HepG2 (cell line): ENCODE measurements at regions not wholly inside any gene's neighbourhood (a gene's known extent, or its start where the extent isn't known, plus 50 kb on each side); places are given as distances from the start of the nearest gene placed in this dataset.

Experiments used
- ADNP ChIP-seq: sonication (generic); formaldehyde crosslinking; IDR thresholded peaks from 2 replicates; pipeline ENCODE4 v1.4.0; 2020; ENCODE audit warnings: missing genetic modification reagents
- BCL6 ChIP-seq: IDR thresholded peaks from 2 replicates; pipeline ENCODE4 v1.6.1; 2016; ENCODE audit warnings: missing genetic modification reagents, missing compliant biosample characterization
- HHEX ChIP-seq: IDR thresholded peaks from 2 replicates; pipeline ENCODE4 v1.6.1; 2016; ENCODE audit warnings: control low read depth
- JARID2 ChIP-seq: sonication (generic); formaldehyde crosslinking; IDR thresholded peaks from 2 replicates; pipeline ENCODE4 v1.8.1; 2023; ENCODE audit warnings: missing genetic modification reagents, inconsistent platforms; ENCODE audit not compliant: insufficient replicate concordance
- KAT8 ChIP-seq: IDR thresholded peaks from 2 replicates; pipeline ENCODE4 v1.6.1; 2016; ENCODE audit warnings: missing genetic modification reagents, missing compliant biosample characterization
- MIER3 ChIP-seq: IDR thresholded peaks from 2 replicates; pipeline ENCODE4 v1.6.1; 2016; ENCODE audit warnings: missing compliant biosample characterization, borderline replicate concordance
- NONO ChIP-seq, 2 experiments: fragments of 450-650 bp in 1 of 2; sonication (generic) in 1 of 2; formaldehyde crosslinking in 1 of 2; IDR thresholded peaks in 1 of 2; conservative IDR thresholded peaks in 1 of 2; 2 replicates each; pipeline versions ENCODE4 v1.6.1 to v1.8.0; 2017 to 2022; ENCODE audit warnings: mild to moderate bottlenecking in 1 of 2, missing genetic modification reagents in 1 of 2, moderate library complexity in 1 of 2
- RARG ChIP-seq: sonication (generic); formaldehyde crosslinking; IDR thresholded peaks from 2 replicates; pipeline ENCODE4 v1.4.0; 2020; ENCODE audit warnings: low read depth, mild to moderate bottlenecking, missing genetic modification reagents
- REL ChIP-seq: sonication (generic); formaldehyde crosslinking; conservative IDR thresholded peaks from 2 replicates; pipeline ENCODE4 v1.8.0; 2022; ENCODE audit warnings: mild to moderate bottlenecking, missing genetic modification reagents, moderate library complexity
- RFXANK ChIP-seq: IDR thresholded peaks from 2 replicates; pipeline ENCODE4 v1.6.1; 2016
- SMAD3 ChIP-seq: sonication (generic); formaldehyde crosslinking; IDR thresholded peaks from 2 replicates; pipeline ENCODE4 v1.4.0; 2020; ENCODE audit warnings: missing genetic modification reagents
- SYNCRIP ChIP-seq: fragments of 200-400 bp; formaldehyde crosslinking; IDR thresholded peaks from 2 replicates; pipeline ENCODE4 v1.6.1; 2018; ENCODE audit warnings: mild to moderate bottlenecking, low read depth, low read length; ENCODE audit not compliant: insufficient read depth
- ZBTB21 ChIP-seq: sonication (generic); formaldehyde crosslinking; IDR thresholded peaks from 2 replicates; pipeline ENCODE4 v1.4.0; 2020; ENCODE audit warnings: missing genetic modification reagents
- ZBTB3 ChIP-seq: sonication (generic); formaldehyde crosslinking; IDR thresholded peaks from 2 replicates; pipeline ENCODE4 v1.4.0; 2020; ENCODE audit warnings: low read depth, mild to moderate bottlenecking, moderate library complexity, missing genetic modification reagents, borderline replicate concordance
- ZFX ChIP-seq: sonication (generic); formaldehyde crosslinking; IDR thresholded peaks from 2 replicates; pipeline ENCODE4 v1.4.0; 2020; ENCODE audit warnings: mild to moderate bottlenecking, low read depth, missing genetic modification reagents, moderate library complexity
- ZNF350 ChIP-seq: sonication (generic); formaldehyde crosslinking; IDR thresholded peaks from 2 replicates; pipeline ENCODE4 v1.4.0; 2020; ENCODE audit warnings: mild to moderate bottlenecking, low read depth, missing genetic modification reagents, borderline replicate concordance
- ZNF546 ChIP-seq: sonication (generic); formaldehyde crosslinking; conservative IDR thresholded peaks from 2 replicates; pipeline ENCODE4 v1.8.1; 2023; ENCODE audit warnings: mild to moderate bottlenecking, missing genetic modification reagents
- ZNF607 ChIP-seq: sonication (generic); formaldehyde crosslinking; IDR thresholded peaks from 2 replicates; pipeline ENCODE4 v1.5.1; 2020; ENCODE audit warnings: missing genetic modification reagents, mild to moderate bottlenecking, borderline replicate concordance
- TF ChIP-seq, protein P1 (sequence below): sonication (generic); formaldehyde crosslinking; IDR thresholded peaks from 2 replicates; pipeline ENCODE4 v1.4.0; 2020; ENCODE audit warnings: mild to moderate bottlenecking, missing genetic modification reagents
- TF ChIP-seq, protein P2 (sequence below): sonication (generic); formaldehyde crosslinking; IDR thresholded peaks from 2 replicates; pipeline ENCODE4 v1.8.1; 2023; ENCODE audit warnings: missing genetic modification reagents, mild to moderate bottlenecking, borderline replicate concordance
- TF ChIP-seq, protein P3 (sequence below): IDR thresholded peaks from 2 replicates; pipeline ENCODE4 v1.6.1; 2016; ENCODE audit warnings: control low read depth
- TF ChIP-seq, protein P4 (sequence below): sonication (generic); formaldehyde crosslinking; IDR thresholded peaks from 2 replicates; pipeline ENCODE4 v1.5.0; 2020; ENCODE audit warnings: missing genetic modification reagents
- TF ChIP-seq, protein P5 (sequence below): sonication (generic); formaldehyde crosslinking; conservative IDR thresholded peaks from 2 replicates; pipeline ENCODE4 v1.4.0; 2020; ENCODE audit warnings: missing genetic modification reagents
- TF ChIP-seq, protein P6 (sequence below): sonication (generic); formaldehyde crosslinking; IDR thresholded peaks from 2 replicates; pipeline ENCODE4 v1.8.0; 2022; ENCODE audit warnings: mild to moderate bottlenecking, missing genetic modification reagents

DNA sequence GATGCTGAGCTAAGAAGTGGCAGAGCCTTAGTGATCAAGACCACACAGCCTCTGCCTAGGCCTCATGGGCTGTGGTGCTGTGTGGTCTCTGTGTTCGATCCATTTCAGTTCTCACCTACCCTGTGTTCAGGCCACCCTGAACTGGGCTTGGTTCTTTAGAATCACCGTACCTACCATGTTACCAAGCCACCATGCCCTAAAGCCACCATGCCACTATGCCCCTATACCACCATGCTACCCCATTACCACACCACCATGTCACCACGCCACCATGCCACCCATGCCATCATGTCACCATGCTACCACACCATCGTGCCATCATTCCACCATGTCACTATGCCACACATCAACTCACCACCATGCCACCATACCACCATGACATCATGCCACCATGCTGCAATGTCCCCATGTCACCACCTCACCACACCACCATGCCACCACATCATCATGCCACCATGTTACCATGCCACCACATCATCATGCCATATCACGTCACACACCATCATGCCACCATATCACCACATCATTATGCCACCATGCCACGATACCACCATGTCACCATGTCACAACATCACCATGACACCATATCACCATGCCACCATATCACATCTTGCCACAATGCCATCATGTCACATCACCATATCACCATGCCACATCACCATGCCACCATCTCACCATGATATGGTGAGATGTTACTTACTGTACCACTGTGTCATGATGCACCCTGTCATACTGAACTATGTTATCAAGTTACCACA, 191.0 kb upstream of the ARL4C start (continued):
- TF ChIP-seq, protein P1, sequence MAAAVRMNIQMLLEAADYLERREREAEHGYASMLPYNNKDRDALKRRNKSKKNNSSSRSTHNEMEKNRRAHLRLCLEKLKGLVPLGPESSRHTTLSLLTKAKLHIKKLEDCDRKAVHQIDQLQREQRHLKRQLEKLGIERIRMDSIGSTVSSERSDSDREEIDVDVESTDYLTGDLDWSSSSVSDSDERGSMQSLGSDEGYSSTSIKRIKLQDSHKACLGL = no peak
- TF ChIP-seq ZNF546 (CRISPR knock-in tag) (no peak), REL (CRISPR knock-in tag) (peak; percentile 73; the same call in 1 of the 2 replicates), MIER3 (CRISPR knock-in tag) (no peak), ZNF350 (CRISPR knock-in tag) (peak; percentile 44; the same call in 1 of the 2 replicates), RFXANK (CRISPR knock-in tag) (no peak), JARID2 (CRISPR knock-in tag) (no peak), ZFX (peak; percentile 38; the same call in 1 of the 2 replicates), NONO (IDR thresholded peaks at IDR 0.05) (no peak), NONO (CRISPR knock-in tag; conservative IDR thresholded peaks at IDR 0.05) (peak; percentile 70), ADNP (no peak), SYNCRIP (no peak), RARG (CRISPR knock-in tag) (no peak), KAT8 (CRISPR knock-in tag) (no peak), BCL6 (CRISPR knock-in tag) (no peak), ZNF607 (CRISPR knock-in tag) (no peak), ZBTB21 (CRISPR knock-in tag) (no peak), ZBTB3 (CRISPR knock-in tag) (no peak), SMAD3 (no peak), HHEX (no peak)
- TF ChIP-seq, protein P2, sequence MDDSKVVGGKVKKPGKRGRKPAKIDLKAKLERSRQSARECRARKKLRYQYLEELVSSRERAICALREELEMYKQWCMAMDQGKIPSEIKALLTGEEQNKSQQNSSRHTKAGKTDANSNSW (CRISPR knock-in tag) = no peak
- TF ChIP-seq, protein P3, sequence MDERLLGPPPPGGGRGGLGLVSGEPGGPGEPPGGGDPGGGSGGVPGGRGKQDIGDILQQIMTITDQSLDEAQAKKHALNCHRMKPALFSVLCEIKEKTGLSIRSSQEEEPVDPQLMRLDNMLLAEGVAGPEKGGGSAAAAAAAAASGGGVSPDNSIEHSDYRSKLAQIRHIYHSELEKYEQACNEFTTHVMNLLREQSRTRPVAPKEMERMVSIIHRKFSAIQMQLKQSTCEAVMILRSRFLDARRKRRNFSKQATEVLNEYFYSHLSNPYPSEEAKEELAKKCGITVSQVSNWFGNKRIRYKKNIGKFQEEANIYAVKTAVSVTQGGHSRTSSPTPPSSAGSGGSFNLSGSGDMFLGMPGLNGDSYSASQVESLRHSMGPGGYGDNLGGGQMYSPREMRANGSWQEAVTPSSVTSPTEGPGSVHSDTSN = no peak
- TF ChIP-seq, protein P4, sequence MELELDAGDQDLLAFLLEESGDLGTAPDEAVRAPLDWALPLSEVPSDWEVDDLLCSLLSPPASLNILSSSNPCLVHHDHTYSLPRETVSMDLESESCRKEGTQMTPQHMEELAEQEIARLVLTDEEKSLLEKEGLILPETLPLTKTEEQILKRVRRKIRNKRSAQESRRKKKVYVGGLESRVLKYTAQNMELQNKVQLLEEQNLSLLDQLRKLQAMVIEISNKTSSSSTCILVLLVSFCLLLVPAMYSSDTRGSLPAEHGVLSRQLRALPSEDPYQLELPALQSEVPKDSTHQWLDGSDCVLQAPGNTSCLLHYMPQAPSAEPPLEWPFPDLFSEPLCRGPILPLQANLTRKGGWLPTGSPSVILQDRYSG (CRISPR knock-in tag) = no peak
- TF ChIP-seq, protein P5, sequence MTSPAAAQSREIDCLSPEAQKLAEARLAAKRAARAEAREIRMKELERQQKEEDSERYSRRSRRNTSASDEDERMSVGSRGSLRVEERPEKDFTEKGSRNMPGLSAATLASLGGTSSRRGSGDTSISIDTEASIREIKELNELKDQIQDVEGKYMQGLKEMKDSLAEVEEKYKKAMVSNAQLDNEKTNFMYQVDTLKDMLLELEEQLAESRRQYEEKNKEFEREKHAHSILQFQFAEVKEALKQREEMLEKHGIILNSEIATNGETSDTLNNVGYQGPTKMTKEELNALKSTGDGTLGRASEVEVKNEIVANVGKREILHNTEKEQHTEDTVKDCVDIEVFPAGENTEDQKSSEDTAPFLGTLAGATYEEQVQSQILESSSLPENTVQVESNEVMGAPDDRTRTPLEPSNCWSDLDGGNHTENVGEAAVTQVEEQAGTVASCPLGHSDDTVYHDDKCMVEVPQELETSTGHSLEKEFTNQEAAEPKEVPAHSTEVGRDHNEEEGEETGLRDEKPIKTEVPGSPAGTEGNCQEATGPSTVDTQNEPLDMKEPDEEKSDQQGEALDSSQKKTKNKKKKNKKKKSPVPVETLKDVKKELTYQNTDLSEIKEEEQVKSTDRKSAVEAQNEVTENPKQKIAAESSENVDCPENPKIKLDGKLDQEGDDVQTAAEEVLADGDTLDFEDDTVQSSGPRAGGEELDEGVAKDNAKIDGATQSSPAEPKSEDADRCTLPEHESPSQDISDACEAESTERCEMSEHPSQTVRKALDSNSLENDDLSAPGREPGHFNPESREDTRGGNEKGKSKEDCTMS = no peak
- TF ChIP-seq, protein P6, sequence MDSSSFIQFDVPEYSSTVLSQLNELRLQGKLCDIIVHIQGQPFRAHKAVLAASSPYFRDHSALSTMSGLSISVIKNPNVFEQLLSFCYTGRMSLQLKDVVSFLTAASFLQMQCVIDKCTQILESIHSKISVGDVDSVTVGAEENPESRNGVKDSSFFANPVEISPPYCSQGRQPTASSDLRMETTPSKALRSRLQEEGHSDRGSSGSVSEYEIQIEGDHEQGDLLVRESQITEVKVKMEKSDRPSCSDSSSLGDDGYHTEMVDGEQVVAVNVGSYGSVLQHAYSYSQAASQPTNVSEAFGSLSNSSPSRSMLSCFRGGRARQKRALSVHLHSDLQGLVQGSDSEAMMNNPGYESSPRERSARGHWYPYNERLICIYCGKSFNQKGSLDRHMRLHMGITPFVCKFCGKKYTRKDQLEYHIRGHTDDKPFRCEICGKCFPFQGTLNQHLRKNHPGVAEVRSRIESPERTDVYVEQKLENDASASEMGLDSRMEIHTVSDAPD (CRISPR knock-in tag) = 0 out of 2 replicates have a peak, but pooled peaks have one; percentile 19
